ENCODE measurements at regions not wholly inside any gene's neighbourhood (a gene's known extent, or its start where the extent isn't known, plus 50 kb on each side); places are given as distances from the start of the nearest gene placed in this dataset.
A peak's percentile ranks its signal among the peaks of the same experiment; 100 is the strongest.
"Not testable (repeated sequence)": the region's sequence is repeated elsewhere in the genome, so short reads cannot be mapped to it uniquely, and the experiment has no call there.

DNA sequence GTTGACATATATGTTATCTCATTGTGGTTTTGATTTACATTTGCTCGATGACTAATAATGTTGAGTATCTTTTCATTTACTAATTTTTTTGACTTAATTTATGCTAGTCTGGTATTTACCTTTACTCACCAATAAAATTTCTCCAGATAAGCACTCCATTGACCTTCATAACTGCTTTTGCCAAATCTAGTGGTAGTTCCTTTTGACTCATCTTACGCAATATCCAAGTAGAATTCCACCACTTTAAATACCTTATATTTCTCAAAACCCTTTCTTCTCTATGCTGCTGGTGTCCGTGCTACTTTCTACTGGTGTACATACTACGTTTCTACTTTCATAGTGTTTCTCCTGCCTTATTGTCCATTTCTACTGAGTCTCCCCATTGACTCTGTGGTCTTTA lies 407.6 kb upstream of the SPHKAP start:
- no peak for DNase-seq (ENCODE audit: low spot score)

DNA sequence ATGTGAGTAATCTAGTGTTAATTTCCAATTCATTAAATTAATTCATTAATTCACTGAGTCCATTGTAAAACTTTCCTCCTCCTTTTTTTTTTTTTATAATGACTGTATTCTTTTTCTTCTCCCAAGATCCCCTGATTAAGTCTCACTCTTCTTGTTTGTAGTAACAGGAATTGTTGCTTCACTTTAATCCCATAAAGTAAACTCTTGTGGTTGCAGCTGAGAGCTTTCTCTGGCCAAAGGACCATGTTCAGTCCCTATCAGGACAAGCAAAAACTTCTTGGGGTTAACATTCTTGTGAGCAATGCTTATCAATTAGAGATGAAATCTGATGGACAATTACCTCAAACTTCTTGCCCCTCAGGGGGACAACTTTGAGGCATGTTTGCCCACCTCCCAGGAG lies 400.2 kb upstream of the SPHKAP start:
- no peak for DNase-seq (ENCODE audit: low spot score)

DNA sequence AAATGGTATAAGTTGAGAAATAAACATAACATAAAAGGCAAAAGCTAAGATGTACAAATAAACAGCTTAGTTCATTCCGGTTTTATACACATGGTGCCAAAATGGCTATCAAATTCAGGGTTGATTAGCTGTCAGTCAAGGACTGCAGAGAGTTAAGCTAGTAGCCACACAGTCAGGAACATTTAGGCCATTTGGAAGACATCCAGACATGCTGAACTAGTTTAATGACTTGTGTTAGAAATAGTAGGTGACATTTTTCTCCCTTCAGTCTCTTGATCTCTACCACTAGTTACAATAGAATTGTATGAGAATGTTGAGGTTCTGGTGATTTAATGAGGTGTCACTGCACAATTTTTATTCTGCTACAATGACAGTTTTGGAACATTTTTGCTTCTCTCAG lies 394.4 kb upstream of the SPHKAP start:
- DNase-seq (ENCODE audit: low spot score): no peak

DNA sequence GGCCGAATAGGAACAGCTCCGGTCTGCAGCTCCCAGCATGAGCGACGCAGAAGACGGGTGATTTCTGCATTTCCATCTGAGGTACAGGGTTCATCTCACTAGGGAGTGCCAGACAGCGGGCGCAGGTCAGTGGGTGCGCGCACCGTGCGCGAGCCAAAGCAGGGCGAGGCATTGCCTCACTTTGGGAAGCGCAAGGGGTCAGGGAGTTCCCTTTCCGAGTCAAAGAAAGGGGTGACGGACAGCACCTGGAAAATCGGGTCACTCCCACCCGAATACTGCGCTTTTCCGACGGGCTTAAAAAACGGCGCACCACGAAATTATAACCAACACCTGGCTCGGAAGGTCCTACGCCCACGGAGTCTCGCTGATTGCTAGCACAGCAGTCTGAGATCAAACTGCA lies 386.8 kb upstream of the SPHKAP start:
- DNase-seq (ENCODE audit: low spot score): not testable (repeated sequence)

DNA sequence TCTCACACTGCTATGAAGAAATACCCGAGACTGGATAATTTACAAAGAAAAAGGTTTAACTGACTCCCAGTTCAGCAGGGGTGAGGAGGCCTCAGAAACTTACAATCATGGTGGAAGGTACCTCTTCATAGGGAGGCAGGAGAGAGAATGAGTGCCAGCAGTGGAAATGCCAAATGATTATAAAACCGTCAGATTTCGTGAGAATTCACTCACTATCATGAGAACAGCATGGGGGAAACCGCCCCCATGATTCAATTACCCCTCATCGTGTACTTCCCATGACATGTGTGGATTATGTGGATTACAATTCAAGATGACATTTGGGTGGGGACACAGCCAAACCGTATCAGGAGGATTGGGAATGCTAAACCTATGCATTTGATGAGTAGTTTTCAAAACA lies 380.3 kb upstream of the SPHKAP start:
- no peak for DNase-seq (ENCODE audit: low spot score)

DNA sequence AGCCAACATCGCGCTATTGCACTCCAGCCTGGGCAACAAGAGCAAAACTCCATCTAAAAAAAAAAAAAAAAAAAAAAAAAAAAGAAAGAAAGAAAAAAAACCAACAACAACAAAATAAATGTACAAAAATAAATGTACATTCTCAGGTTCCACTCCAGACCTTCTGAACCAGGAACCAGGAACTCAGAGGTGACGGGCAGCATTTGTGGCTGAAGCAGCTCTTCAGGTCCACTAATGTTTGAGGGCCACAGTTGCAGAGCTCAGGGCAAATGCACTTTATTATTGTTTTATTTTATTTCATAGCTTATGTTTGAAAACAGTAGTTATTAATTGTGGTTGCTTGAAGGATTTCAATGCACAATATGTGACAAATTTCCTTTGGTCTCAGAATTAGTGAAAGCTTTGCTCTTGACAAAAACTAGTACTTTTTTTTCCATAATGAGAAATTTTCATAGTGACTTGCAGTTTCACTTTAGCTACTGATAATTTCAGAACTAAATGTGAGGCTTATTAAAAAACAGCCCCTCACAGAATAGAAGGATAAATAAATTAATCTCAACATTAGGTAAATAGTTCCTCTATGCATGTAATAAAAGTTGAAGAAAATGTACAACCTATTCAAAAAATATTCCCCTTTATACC lies 378.4 kb upstream of the SPHKAP start:
- no peak for DNase-seq (ENCODE audit: low spot score)

DNA sequence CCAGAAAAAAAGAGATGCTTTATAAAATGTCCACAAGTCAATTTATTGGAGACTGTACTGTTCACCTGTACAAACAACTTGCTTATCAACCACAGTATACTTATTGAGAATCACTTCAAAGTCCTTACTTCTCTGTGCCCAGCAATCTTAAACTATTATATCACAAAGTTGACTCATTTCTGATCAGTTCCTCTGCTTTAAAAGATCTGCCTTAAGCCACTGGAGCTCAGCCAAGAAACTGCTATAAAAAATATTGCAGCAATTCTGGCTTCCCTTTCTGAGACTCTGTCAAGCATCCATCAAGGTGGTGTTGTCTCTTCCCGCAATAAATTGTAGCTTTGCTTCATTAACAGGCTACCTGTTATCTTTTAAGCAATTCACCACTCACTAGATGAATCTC lies 375.2 kb upstream of the SPHKAP start:
- DNase-seq (ENCODE audit: low spot score): peak; percentile 8

DNA sequence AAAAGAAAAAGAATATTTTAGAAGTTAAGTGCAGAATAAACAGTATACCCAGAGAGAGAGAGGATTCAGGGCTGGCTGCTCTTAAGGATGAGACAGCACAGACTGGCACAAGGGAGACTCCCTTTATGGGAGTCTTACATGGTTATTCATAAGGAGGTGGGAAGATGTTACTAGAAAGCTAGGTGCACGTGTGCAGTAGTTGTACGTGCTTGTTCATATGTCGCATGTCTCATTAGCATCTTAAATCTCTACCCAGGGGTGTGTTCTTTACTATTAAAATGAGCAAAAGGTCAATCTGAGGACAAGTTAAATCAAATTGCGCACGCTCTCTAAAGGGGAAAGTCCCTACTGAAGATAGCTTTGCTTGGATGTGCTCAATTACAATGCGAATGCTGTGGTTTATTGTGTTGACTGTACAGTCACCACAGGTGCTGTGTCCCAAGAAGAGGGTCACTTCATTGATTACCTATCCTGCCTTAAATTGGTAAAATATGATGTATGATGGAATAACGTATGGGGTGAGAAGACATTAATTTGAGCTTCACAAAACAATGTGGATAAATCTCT lies 368.0 kb upstream of the SPHKAP start:
- DNase-seq (ENCODE audit: low spot score): no peak

DNA sequence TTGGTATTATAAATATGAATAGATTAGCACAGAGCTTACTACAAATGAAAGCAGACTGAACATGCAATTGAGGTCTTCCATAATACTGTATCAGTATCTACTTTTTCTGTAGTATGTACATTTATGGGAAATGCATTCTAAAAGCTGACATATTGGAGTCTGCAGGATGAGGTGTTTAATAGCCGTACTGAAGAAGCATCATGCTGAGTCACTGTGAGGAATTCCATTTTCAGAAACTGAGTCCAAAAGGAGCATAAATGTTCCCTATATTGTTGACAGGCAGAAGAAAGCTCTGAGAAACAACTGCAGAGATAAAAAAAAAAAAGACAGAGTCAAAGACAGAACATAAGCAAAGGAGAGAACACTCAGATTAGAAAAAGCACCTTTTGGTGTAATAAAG lies 366.7 kb upstream of the SPHKAP start:
- DNase-seq (ENCODE audit: low spot score): no peak

DNA sequence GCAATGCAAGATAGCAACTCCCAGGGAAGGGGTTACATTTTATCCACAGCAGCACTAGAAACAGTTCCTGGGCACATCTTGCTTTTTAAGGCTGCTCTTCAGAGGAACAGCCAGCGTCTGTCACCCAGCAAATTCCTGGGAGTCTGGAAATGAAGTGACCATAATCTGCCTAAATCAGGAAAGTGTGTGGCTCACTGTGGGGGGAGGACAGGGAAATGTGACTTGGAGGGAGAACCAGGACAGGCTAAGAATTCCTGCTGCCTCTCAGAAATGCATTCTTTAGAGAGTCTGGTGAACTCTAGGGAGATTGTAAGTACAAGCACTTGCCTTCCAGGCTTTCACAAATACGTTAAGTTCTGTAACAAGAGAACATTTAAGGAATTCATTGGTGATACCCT lies 364.3 kb upstream of the SPHKAP start:
- DNase-seq (ENCODE audit: low spot score): peak; percentile 45

DNA sequence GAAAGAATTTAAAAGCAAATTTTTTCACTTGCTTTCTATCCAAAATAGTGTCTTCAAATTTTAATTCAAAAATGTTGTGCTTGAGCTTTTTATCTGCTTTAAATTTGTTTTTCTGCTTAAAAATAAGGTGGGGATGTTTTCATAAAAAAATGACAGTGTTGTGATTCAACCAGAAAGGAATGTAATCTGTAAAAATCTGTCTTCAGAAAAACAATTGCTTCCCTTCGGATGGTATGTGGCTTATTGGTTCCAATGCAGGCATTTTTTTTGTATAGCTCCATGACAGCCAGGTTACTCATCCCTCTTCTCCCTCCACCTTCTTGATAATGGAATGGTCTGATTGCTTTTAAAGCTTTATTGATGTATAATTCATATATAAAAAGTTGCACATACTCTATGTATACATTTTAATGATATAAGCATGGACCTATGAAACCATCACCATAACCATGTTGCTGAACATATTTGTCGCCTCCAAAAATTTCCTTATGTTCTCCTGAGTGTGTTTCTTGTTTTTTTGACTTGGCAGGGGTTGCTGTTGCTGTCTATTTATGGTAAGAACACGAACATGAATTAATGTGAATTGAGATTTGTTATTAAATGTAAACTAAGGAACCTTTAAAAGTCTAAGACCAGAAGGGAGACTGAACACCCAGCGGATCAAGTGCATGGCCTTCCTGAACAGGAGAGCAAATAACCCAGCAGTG lies 363.7 kb upstream of the SPHKAP start:
- peak; percentile 77 for DNase-seq (ENCODE audit: low spot score)

DNA sequence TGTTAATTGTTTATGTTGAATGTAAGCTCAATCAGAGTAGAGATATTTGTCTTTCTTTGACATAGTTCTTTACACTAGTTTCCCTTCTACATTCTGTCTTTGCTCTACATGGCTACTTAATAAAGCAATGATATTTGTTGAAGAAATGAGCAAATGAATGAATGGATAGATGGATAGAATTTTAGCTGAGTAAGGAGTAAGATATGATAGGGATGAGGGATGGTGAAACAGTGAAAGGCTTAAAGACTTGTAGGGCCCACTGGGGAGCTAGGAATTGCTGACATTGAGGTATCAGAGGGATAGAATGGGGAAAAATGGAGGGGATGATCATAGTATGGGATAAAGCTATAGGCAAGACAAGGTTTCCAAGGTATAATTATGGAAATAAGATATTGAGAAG lies 361.6 kb upstream of the SPHKAP start:
- DNase-seq (ENCODE audit: low spot score): no peak

DNA sequence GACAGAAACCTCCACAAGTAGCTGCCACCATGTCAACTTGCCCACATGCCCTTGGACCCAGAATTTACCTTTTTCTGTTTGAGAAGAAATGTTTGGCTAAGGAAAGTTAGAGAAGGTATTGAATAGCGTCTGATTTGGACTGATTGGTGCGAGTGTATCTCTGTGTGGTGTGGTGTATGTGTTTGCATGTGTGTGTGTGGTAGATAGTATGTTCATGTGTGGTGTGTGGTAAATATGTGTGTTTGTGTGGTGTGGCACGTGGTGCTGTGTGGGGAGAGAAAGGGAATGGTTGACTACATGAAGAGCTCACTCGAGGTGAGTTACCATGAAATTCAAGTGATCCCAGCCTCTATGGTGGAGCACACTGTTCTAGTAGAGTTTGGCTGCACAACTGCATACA lies 360.8 kb upstream of the SPHKAP start:
- DNase-seq (ENCODE audit: low spot score): no peak

DNA sequence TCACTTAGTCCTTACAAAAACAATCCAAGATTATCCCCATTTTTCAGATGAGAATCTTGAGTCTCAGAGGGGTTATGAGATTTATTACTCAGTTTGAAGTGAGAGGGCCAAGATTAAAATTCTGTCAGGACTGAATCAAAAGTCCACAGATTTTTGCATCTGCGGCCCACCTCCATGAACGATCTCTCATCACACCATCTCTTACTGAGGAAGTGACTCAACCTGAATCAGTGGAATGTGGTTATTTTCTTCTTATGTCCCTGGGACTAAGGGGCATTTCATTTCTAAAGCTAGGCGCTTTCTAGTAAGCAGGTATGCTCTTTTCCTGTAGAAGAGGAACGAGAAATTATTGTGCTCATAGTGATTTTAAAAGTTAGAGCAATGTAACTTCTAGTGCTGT lies 360.3 kb upstream of the SPHKAP start:
- DNase-seq (ENCODE audit: low spot score): peak; percentile 11

DNA sequence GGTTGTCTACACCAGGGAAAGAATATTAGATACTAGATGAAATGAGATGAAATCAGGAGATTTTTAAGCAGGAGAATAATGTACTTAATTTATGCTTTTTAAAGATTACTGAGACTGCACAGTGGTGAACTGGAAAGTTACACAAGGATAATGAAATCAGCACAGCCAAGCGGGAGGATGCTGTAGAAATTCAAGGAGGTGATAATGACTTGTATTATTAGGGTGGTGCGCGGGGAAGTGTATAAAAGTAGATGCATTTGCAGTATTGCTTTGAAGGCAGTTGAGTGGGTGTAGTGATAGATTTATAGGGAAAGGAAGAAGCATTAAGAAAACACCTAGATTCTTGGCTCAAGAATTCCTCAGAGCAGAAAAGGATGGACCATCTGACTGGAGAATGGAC lies 359.5 kb upstream of the SPHKAP start:
- DNase-seq (ENCODE audit: low spot score): no peak

DNA sequence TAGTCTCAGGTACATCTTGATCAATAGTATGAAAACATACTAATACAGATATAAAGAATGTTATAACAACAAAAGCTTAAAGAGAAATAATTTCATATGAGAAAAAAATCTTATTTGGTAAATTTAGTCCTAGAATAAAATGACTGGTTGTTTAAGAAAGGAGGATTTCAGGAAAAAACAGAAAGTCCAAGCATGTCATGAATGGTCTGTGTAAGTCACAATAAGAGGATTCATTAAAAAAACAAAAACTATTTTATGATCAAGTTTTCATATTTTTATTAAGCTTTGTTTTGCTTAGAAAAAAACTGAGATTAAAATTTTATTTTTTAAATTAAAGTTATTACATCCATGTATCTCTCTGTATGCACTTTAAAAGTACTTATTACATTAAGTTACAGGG lies 353.9 kb upstream of the SPHKAP start:
- no peak for DNase-seq (ENCODE audit: low spot score)

DNA sequence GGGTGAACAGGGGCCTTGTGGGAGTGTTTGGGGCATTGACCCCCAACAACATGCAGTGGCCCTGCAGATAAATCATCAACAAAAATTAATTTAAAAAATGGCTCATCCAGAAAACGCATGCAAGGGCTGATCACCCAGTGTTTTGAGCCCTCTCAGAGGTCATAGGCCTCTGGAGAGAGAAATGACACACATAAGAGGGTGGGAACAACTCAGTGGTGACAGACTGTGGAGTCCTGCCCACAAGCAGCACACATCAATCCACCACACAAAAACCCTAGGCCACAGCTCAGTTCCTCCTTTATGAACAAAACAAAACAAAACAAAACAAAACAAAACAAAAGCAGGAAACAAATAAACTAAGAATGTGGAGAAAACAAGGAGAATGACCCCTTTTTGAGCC lies 351.7 kb upstream of the SPHKAP start:
- DNase-seq (ENCODE audit: low spot score): no peak

DNA sequence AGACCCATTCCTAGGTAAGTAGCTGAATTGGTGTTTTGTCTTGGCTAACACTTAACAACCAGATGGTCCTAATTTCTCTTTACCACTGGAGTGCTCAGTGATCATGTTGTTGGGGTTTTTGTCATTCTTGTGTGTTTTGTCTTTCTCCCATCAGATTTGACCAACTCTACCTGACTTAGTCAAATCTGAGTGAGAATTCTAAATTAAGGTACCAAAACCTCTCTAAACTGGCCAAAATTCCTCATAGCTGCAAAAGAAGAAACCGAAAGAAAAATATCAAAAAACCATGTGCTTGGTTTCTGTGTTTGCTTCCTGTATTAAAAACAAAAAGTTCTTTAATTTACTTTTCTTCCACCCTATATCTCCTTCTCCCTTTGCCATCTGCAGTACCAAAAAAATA lies 350.7 kb upstream of the SPHKAP start:
- DNase-seq (ENCODE audit: low spot score): no peak

DNA sequence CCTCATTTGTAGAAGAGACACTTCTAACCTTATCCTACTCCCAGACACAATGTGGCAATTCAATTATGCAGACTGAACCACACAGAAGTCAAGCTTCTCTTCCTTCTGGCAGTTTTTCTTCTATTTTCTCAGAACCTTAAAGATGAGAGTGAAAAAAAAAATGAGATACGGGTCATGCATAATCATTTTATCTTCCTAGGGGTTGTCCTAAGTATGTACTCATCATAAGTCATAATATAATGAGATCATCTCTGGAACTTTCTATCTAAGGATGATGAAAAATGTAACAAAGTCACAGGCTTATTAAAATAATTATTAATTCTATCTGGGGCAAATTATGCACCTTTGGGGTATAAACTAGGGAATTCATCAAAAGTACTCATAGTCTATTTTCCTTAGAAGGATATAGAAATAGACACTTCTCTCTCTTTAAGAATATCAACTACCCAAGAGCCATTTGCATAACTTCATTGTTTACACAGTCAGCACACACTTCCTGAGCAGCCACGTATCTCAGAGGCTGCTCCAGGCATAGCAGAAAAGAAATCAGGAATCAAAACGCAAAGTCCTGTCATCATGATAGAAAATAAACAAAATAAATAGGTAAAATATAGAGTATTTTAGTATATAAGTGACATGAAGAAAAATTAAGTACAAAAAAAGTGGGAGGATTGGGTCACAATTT lies 345.9 kb upstream of the SPHKAP start:
- no peak for DNase-seq (ENCODE audit: low spot score)

DNA sequence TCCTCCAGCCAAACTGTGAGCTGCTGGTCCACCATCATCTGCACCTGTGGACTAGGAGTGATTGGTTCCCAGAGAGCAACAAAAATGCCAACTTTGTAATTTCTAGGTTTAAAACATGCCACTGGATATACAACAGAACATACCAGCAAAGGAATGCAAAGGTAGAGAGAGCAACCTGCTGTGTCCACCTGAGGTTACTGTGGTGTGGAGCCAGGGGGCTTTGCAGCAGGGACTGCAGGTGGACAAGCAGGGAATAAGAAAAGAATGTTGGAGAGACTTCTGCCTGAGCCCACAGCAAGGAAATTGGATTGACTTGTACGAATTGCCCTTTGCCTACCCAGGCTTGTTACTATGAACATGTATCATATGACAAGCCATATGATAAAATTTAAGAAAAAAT lies 345.2 kb upstream of the SPHKAP start:
- DNase-seq (ENCODE audit: low spot score): no peak

DNA sequence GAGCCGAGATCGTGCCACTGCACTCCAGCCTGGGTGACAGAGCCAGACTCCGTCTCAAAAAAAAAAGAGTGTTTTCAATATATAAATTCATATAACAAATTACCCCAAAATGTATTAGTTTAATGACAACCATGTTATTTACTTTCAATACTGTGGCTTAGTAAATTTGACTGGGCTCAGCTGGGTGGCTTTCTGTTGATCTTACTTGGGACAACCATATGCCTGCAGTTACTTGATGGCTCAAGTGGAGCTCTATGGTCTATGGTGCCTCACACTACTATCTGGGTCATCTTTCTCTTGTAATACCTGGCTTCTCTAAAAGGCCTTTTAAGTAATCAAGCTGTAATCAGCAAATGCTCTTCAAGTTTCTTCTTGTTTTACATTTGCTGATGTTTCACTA lies 341.5 kb upstream of the SPHKAP start:
- no peak for DNase-seq (ENCODE audit: low spot score)

DNA sequence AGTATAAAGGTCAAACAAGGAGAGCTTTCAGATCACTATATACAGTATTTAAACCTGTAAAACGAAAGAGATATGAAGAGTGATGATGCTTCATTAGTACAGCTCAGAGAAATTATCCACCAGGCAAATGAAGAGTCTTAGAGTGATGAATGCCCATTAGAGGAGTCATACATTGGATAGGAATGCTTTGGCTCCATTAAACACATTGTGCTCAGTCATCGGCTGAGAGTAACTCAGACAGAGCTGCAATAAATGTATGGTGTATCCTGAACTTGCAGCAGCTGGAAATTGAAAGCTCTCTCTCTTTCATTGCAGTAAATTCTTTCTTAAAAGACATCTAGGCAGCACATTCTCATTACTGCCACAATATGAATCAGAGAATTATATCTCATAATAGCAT lies 340.8 kb upstream of the SPHKAP start:
- DNase-seq (ENCODE audit: low spot score): peak; percentile 22

DNA sequence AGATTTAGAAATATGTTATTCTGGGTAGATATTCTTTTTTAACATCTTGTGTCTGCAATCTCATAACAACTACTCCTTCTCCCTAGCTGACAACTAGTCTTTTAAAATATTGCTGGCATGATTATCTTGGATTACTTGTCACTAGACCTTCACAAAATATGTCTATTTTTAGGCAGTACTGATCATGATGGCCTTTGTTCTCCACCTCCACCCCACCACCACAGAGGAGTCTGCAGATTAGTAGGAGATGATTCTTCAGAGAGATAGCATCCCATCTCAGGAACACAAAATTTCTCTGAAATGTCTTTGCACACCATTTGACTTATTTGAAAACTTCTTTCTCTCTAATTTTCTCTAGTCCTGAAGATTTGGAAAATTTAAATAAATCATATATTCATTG lies 338.1 kb upstream of the SPHKAP start:
- no peak for DNase-seq (ENCODE audit: low spot score)
